Ectodermal cell (in vitro differentiated cells): ENCODE measurements at regions not wholly inside any gene's neighbourhood (a gene's known extent, or its start where the extent isn't known, plus 50 kb on each side); places are given as distances from the start of the nearest gene placed in this dataset.

Experiments
- H3K27ac ChIP-seq: 2 replicates; pipeline ENCODE4 v1.7.0; 2013; ENCODE audit warnings: mild to moderate bottlenecking, low read depth, low read length; ENCODE audit not compliant: insufficient read depth, poor library complexity, severe bottlenecking
- H3K27me3 ChIP-seq: 2 replicates; pipeline ENCODE4 v1.7.0; 2013; ENCODE audit warnings: mild to moderate bottlenecking, low read length; ENCODE audit not compliant: insufficient read depth, control insufficient read depth, poor library complexity, severe bottlenecking
- H3K36me3 ChIP-seq: one replicate; pipeline ENCODE4 v1.7.0; 2013; ENCODE audit warnings: low read length; ENCODE audit not compliant: control insufficient read depth, insufficient read depth
- H3K4me1 ChIP-seq: one replicate; pipeline ENCODE4 v1.7.0; 2013; ENCODE audit warnings: low read length; ENCODE audit not compliant: control insufficient read depth, insufficient read depth
- H3K4me3 ChIP-seq: 2 replicates; pipeline ENCODE4 v1.7.0; 2013; ENCODE audit warnings: low read depth, low read length, control low read depth; ENCODE audit not compliant: insufficient read depth
- H3K9me3 ChIP-seq: 2 replicates; pipeline ENCODE4 v1.7.0; 2013; ENCODE audit warnings: mild to moderate bottlenecking, low read length, moderate library complexity; ENCODE audit not compliant: control insufficient read depth
- WGBS, 2 experiments: methylation state at CpG; one replicate each; pipeline ENCODE4 v1.1.7; 2013; ENCODE audit warnings: missing lambda C conversion rate in 2 of 2; 5-methylcytosine and 5-hydroxymethylcytosine counted together

- Histone ChIP-seq H3K36me3 (no peaks in the 10 kb centered on the region), H3K9me3 (no peaks in the 10 kb centered on the region), H3K27ac (no peak overlapping the region), H3K27me3 (no peaks in the 10 kb centered on the region), H3K4me1 (no peaks in the 10 kb centered on the region), H3K4me3 (no peak overlapping the region)
- WGBS, 2 experiments = 88 to 89% methylated on average over 9 of the region's 9 CpGs
Measured at GRCh38 chr4:189301692-189302091, 639.0 kb upstream of the FRG1 start.

GRCh38 chr4:189302719-189303118 is 638.0 kb upstream of the FRG1 start:
- no peaks in the 10 kb centered on the region for H3K27me3 ChIP-seq
- 89 to 92% methylated on average over 8 of the region's 8 CpGs for WGBS, 2 experiments
- no peak overlapping the region for H3K27ac ChIP-seq
- H3K9me3 ChIP-seq = no peaks in the 10 kb centered on the region
- no peaks in the 10 kb centered on the region for H3K4me1 ChIP-seq
- H3K4me3 ChIP-seq = no peak overlapping the region
- no peaks in the 10 kb centered on the region for H3K36me3 ChIP-seq

- no peaks in the 10 kb centered on the region for H3K36me3 ChIP-seq
- 92% methylated on average over 2 of the region's 2 CpGs; no CpG with 5 or more reads in 1 of the 2 experiments for WGBS, 2 experiments
- H3K4me3 ChIP-seq = no peak overlapping the region
- no peaks in the 10 kb centered on the region for H3K27me3 ChIP-seq
- H3K27ac ChIP-seq = no peak overlapping the region
- no peaks in the 10 kb centered on the region for H3K4me1 ChIP-seq
- H3K9me3 ChIP-seq = no peaks in the 10 kb centered on the region
Measured at GRCh38 chr4:189304167-189304566, 636.5 kb upstream of the FRG1 start.

- 87 to 93% methylated on average over 2 of the region's 2 CpGs for WGBS, 2 experiments
- Histone ChIP-seq H3K36me3 (no peaks in the 10 kb centered on the region), H3K4me3 (no peak overlapping the region), H3K27ac (no peak overlapping the region), H3K4me1 (no peaks in the 10 kb centered on the region), H3K9me3 (no peaks in the 10 kb centered on the region), H3K27me3 (no peaks in the 10 kb centered on the region)
Measured at GRCh38 chr4:189304809-189305208, 635.9 kb upstream of the FRG1 start.

- Histone ChIP-seq H3K36me3 (no peaks in the 10 kb centered on the region), H3K9me3 (no peaks in the 10 kb centered on the region), H3K27ac (no peak overlapping the region), H3K27me3 (no peaks in the 10 kb centered on the region), H3K4me1 (no peaks in the 10 kb centered on the region), H3K4me3 (no peak overlapping the region)
- WGBS, 2 experiments = 92 to 95% methylated on average over 3 of the region's 3 CpGs
Measured at GRCh38 chr4:189305500-189305899, 635.2 kb upstream of the FRG1 start.

GRCh38 chr4:189311251-189311650 is 629.4 kb upstream of the FRG1 start:
- WGBS, 2 experiments = 77 to 95% methylated on average over 1 of the region's 1 CpG
- no peaks in the 10 kb centered on the region for H3K36me3 ChIP-seq
- no peaks in the 10 kb centered on the region for H3K4me1 ChIP-seq
- no peaks in the 10 kb centered on the region for H3K9me3 ChIP-seq
- H3K27ac ChIP-seq = no peak overlapping the region
- H3K27me3 ChIP-seq = no peaks in the 10 kb centered on the region
- no peak overlapping the region for H3K4me3 ChIP-seq

GRCh38 chr4:189313064-189313463 is 627.6 kb upstream of the FRG1 start:
- H3K36me3 ChIP-seq = no peaks in the 10 kb centered on the region
- no peak overlapping the region for H3K27ac ChIP-seq

GRCh38 chr4:189313861-189314513 is 626.7 kb upstream of the FRG1 start:
- WGBS, 2 experiments = 89 to 94% methylated on average over 14 to 20 of the region's 24 CpGs
- no peak overlapping the region for H3K27ac ChIP-seq
- no peaks in the 10 kb centered on the region for H3K4me1 ChIP-seq
- H3K27me3 ChIP-seq = no peaks in the 10 kb centered on the region
- H3K4me3 ChIP-seq = no peak overlapping the region
- H3K9me3 ChIP-seq = no peaks in the 10 kb centered on the region
- no peaks in the 10 kb centered on the region for H3K36me3 ChIP-seq

More at GRCh38 chr4:189313064-189313463, 627.6 kb upstream of the FRG1 start:
- Histone ChIP-seq H3K4me3 (no peak overlapping the region), H3K9me3 (no peaks in the 10 kb centered on the region), H3K27me3 (no peaks in the 10 kb centered on the region), H3K4me1 (no peaks in the 10 kb centered on the region)
- 78 to 83% methylated on average over 4 of the region's 4 CpGs for WGBS, 2 experiments

- no peaks in the 10 kb centered on the region for H3K27me3 ChIP-seq
- H3K36me3 ChIP-seq = no peaks in the 10 kb centered on the region
- no peak overlapping the region for H3K27ac ChIP-seq
- no peaks in the 10 kb centered on the region for H3K4me1 ChIP-seq
- WGBS, 2 experiments = 96 to 98% methylated on average over 4 to 6 of the region's 6 CpGs
- no peaks in the 10 kb centered on the region for H3K9me3 ChIP-seq
- no peak overlapping the region for H3K4me3 ChIP-seq
Measured at GRCh38 chr4:189322426-189322825, 618.2 kb upstream of the FRG1 start.

- no peaks in the 10 kb centered on the region for H3K27me3 ChIP-seq
- no peak overlapping the region for H3K4me3 ChIP-seq
- no peaks in the 10 kb centered on the region for H3K9me3 ChIP-seq
- H3K36me3 ChIP-seq = no peaks in the 10 kb centered on the region
- no peaks in the 10 kb centered on the region for H3K4me1 ChIP-seq
- H3K27ac ChIP-seq = no peak overlapping the region
- WGBS, 2 experiments = 95% methylated on average over 3 of the region's 3 CpGs
Measured at GRCh38 chr4:189341881-189342280, 598.8 kb upstream of the FRG1 start.

GRCh38 chr4:189355590-189355989 is 585.1 kb upstream of the FRG1 start:
- Histone ChIP-seq H3K4me3 (no peak overlapping the region), H3K9me3 (no peaks in the 10 kb centered on the region), H3K27ac (no peak overlapping the region), H3K4me1 (no peaks in the 10 kb centered on the region), H3K36me3 (no peaks in the 10 kb centered on the region), H3K27me3 (no peaks in the 10 kb centered on the region)
- WGBS, 2 experiments = 90 to 91% methylated on average over 33 of the region's 33 CpGs
